ENCODE measurements at regions not wholly inside any gene's neighbourhood (a gene's known extent, or its start where the extent isn't known, plus 50 kb on each side); places are given as distances from the start of the nearest gene placed in this dataset.

- no peaks in the 10 kb centered on the region for H4K20me1 ChIP-seq (ENCODE audit: insufficient read depth, low read length)
- no peaks in the 10 kb centered on the region for H3K9me3 ChIP-seq (replicated peaks in 1 of 2; ENCODE audit: control insufficient read depth in 1 of 2, insufficient read depth in 1 of 2, low read length in 2 of 2)
- WGBS (ENCODE audit: insufficient coverage), result 100% methylated on average over 2 of the region's 4 CpGs
- H3K4me1 ChIP-seq (ENCODE audit: control insufficient read depth in 1 of 2, insufficient read depth in 2 of 2, low read length in 2 of 2), result peaks cover 35 to 40% of the 10 kb centered on the region in 2 donors
- H2AFZ ChIP-seq (ENCODE audit: insufficient read depth, low read depth, low read length, poor library complexity, severe bottlenecking), result no peak overlapping the region
- Mint-ChIP-seq H3K36me3 (no peaks in the 10 kb centered on the region), H3K9me3 (peaks cover 0 to 4% (median 0%) of the 10 kb centered on the region in 7 donors), H3K4me3 (no peak overlapping the region), H3K27ac (no peak overlapping the region), H3K4me1 (peaks cover 47% of the 10 kb centered on the region), H3K27me3 (ENCODE audit: low read depth in 3 of 3) (peaks cover 0 to 4% (median 0%) of the 10 kb centered on the region in 3 donors)
- H3K27ac ChIP-seq (ENCODE audit: low read depth in 1 of 2, low read length in 2 of 2), result no peak overlapping the region
- DNase-seq, result no peak
- H3K4me3 ChIP-seq (replicated peaks in 1 of 3; ENCODE audit: low read depth in 2 of 3, low read length in 3 of 3), result no peak overlapping the region
- H3K79me2 ChIP-seq (ENCODE audit: insufficient read depth, low read length), result no peaks in the 10 kb centered on the region
- no peak overlapping the region for H3K9ac ChIP-seq (ENCODE audit: insufficient read depth, low read length, poor library complexity, severe bottlenecking)
- intact Hi-C loops (cut with micrococcal nuclease), result no loop called here
- TF ChIP-seq CTCF (IDR thresholded peaks at IDR 0.05), result no peak
- H3K27me3 ChIP-seq (ENCODE audit: control insufficient read depth in 2 of 2, insufficient read depth in 2 of 2, low read length in 2 of 2), result no peaks in the 10 kb centered on the region
- no peak overlapping the region for H3K4me2 ChIP-seq (replicated peaks; ENCODE audit: extremely low read depth, low read length, poor library complexity, severe bottlenecking)
- no peaks in the 10 kb centered on the region for H3K36me3 ChIP-seq (replicated peaks in 1 of 2; ENCODE audit: control insufficient read depth in 1 of 2, insufficient read depth in 2 of 2, low read length in 2 of 2)
Observed at GRCh38 chr1:87178441-87178840, 150.2 kb upstream of the LMO4 start.

- H3K4me1 ChIP-seq (ENCODE audit: control insufficient read depth in 1 of 2, insufficient read depth in 2 of 2, low read length in 2 of 2), result peaks cover 35 to 40% of the 10 kb centered on the region in 2 donors
- Mint-ChIP-seq H3K9me3 (peaks cover 0 to 4% (median 0%) of the 10 kb centered on the region in 7 donors), H3K27me3 (ENCODE audit: low read depth in 3 of 3) (peaks cover 0 to 6% (median 0%) of the 10 kb centered on the region in 3 donors), H3K4me3 (no peak overlapping the region), H3K4me1 (peaks cover 47% of the 10 kb centered on the region), H3K27ac (peak overlapping the region in 1 of 7 donors; percentile 23), H3K36me3 (no peaks in the 10 kb centered on the region)
- no peaks in the 10 kb centered on the region for H3K79me2 ChIP-seq (ENCODE audit: insufficient read depth, low read length)
- no peak overlapping the region for H3K27ac ChIP-seq (ENCODE audit: low read depth in 1 of 2, low read length in 2 of 2)
- H3K27me3 ChIP-seq (ENCODE audit: control insufficient read depth in 2 of 2, insufficient read depth in 2 of 2, low read length in 2 of 2), result no peaks in the 10 kb centered on the region
- no peaks in the 10 kb centered on the region for H3K36me3 ChIP-seq (replicated peaks in 1 of 2; ENCODE audit: control insufficient read depth in 1 of 2, insufficient read depth in 2 of 2, low read length in 2 of 2)
- no peak overlapping the region for H3K4me3 ChIP-seq (replicated peaks in 1 of 3; ENCODE audit: low read depth in 2 of 3, low read length in 3 of 3)
- no peak for DNase-seq
- H3K4me2 ChIP-seq (replicated peaks; ENCODE audit: extremely low read depth, low read length, poor library complexity, severe bottlenecking), result peak overlapping the region; percentile 38
- WGBS (ENCODE audit: insufficient coverage), result 33% methylated on average over 13 of the region's 15 CpGs
- H2AFZ ChIP-seq (ENCODE audit: insufficient read depth, low read depth, low read length, poor library complexity, severe bottlenecking), result no peak overlapping the region
- intact Hi-C loops (cut with micrococcal nuclease), result no loop called here
- TF ChIP-seq CTCF (IDR thresholded peaks at IDR 0.05), result no peak
- H3K9me3 ChIP-seq (replicated peaks in 1 of 2; ENCODE audit: control insufficient read depth in 1 of 2, insufficient read depth in 1 of 2, low read length in 2 of 2), result no peaks in the 10 kb centered on the region
- H4K20me1 ChIP-seq (ENCODE audit: insufficient read depth, low read length), result no peaks in the 10 kb centered on the region
- H3K9ac ChIP-seq (ENCODE audit: insufficient read depth, low read length, poor library complexity, severe bottlenecking), result no peak overlapping the region
Observed at GRCh38 chr1:87179076-87179810, 149.4 kb upstream of the LMO4 start.

Measured in CD14-positive monocyte (primary cell).